GM11168 (cell line): ENCODE measurements at regions not wholly inside any gene's neighbourhood (a gene's known extent, or its start where the extent isn't known, plus 50 kb on each side); places are given as distances from the start of the nearest gene placed in this dataset.

ENCODE experiments used
- in situ Hi-C: fragments of 300-500 bp; cut with MboI; formaldehyde crosslinking; loops from one replicate; pipeline ENCODE4 v1.12.0; 2022; ENCODE audit warnings: low sequenced_read_pairs; ENCODE audit not compliant: unreplicated experiment

DNA sequence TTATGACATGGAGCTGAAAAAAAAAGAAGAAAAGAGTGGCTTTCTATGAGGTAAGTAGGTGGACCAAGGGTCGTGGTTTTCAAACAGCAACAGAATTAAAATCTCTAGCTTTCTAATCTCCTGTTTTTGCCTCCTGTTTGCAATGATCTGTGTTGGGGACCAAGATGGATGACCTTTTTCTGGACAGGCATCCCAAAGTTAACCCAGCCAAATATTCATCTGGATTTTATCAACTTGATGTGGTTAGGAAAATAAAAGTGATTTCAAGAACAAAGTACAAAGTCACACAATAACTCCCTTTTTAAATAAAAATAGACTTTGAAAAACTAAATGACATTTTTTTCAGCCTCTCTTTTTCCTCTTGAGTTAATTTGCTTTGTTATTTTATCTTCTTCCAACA lies 282.1 kb upstream of the PRDM1 start:
- in situ Hi-C loops: no loop called here

- in situ Hi-C loops: no loop called here
These were observed 282.7 kb upstream of the PRDM1 start for GRCh38 chr6:105803442-105803841.

DNA sequence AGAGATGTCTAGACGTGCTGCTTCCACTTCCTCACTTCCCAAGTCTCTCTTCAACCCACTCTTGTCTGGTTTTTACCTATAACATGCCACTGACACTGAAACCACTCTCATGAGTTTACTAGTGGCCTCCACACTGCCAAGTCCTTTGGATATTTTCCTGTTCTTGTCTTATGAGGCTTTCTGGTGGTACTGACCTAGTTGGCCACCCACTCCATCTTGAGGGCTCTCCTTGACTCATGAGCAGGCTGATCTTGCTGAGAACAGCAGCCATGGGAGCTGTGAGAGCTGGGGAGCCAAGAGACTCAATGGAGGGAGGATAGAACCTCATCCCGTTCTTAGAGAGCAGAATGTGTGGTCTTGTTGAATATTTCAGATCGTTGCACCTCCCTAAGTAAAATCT lies 283.4 kb upstream of the PRDM1 start:
- in situ Hi-C loops: no loop called here

GRCh38 chr6:105800871-105801270 lies 285.3 kb upstream of the PRDM1 start:
- in situ Hi-C loops: no loop called here

- in situ Hi-C loops: no loop called here
These were observed 285.7 kb upstream of the PRDM1 start for GRCh38 chr6:105800398-105800797.

GRCh38 chr6:105799056-105799455 lies 287.1 kb upstream of the PRDM1 start:
- in situ Hi-C loops: no loop called here

DNA sequence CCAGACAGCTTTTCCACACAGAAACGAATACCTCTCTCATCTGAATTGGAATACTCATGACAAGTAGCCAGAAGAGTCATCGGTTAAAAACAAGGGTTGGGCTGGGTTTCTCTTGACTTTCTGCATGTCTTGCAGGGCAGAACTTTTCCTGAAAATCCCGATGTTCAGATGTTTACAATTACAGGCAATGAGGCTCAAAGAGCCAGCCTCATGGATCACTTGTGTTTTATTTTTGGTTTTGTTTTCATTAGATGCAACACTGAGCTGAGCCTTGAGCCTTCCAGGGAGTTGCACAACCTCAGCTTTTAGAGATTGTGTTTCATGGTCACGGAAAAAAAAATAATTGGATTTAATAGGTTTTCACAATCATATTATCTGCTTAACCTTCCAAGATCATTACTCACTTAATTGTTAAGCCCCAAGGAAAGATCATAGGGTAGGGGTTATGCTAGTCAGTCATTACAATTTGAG lies 288.1 kb upstream of the PRDM1 start:
- in situ Hi-C loops: no loop called here

DNA sequence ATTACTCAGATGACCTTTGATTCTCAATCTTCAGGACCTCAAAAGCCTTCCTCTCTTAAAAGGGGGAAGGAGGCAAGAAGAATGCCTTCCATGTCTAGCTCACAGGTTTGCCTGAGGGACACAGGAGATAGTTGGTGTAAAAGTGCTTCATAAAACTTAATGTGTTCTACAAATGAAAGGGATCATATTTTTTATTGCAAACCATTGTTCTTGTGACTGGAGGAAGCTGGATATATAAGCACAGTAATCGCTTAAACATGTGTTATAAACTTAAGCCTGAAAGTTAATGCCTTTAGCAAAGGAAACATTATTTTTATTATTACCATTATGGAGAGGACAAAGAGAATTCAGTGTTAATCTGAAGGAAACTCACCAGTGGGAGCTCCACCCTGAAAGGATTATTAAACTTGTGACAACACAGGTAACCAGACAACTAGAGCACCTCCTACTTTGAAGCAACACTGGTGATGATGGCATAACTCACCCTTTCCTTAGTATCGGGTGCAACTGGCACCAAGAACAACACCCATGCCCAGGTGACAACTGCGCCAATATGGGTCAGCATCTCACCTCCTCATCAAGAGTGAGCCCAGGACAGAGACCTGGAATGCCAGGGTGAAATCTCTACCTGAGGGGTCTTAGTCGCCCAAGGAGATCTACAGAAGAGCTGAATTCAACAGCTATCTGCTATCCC lies 288.7 kb upstream of the PRDM1 start:
- in situ Hi-C loops: no loop called here

DNA sequence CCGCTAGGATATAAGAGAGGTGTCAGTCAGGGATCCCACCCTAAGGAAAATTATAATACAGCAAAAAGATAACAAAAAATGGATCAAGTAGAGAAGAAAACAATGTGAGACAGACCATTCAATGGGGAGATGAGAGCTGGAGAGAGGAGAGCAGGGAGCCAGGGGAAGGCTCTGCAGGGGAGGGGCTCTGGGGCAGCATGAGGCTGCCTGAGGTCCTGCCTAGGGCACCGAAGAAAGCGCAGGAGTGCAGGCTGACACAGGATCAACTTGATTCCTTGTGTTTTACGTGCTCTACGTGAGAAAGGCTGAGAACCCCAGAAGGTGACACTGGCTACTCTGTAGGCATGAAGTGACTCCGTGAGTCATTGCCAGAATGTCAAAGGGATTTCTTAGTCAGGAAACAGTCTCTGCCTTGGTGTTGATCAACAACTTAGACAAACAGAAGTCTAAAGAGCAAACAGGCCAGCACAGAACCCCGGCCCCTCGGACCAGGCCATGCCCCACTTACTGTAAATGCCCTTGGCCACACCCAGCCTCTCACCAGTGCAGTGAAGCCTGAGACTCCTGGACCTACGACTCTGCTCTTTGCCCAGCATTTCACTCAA lies 290.1 kb upstream of the PRDM1 start:
- in situ Hi-C loops: no loop called here

GRCh38 chr6:105795366-105795765 lies 290.8 kb upstream of the PRDM1 start:
- in situ Hi-C loops: no loop called here

DNA sequence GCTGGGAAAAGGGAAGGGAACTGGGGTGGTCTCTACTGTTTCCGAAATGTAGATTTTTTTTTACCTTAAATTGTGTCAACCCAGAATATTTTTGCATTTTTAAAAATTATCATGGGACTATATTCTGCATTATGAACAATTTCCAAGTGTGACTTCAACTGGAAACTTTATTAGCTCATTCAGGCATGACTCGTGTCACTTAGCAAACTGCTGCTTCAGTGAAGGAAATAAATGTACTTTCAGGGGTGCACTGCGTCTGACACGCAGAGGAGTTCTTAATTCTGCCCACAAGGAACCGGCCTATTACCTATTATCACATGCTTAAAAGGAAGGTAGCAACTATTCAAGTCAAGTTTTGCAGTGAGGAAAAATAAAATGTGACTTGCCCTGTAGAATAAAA lies 291.3 kb upstream of the PRDM1 start:
- in situ Hi-C loops: no loop called here

- in situ Hi-C loops: no loop called here
These were observed 291.9 kb upstream of the PRDM1 start for GRCh38 chr6:105794239-105794638.

GRCh38 chr6:105793130-105793529 lies 293.0 kb upstream of the PRDM1 start:
- in situ Hi-C loops: no loop called here

GRCh38 chr6:105791583-105792318 lies 294.4 kb upstream of the PRDM1 start:
- in situ Hi-C loops: no loop called here

GRCh38 chr6:105791179-105791578 lies 295.0 kb upstream of the PRDM1 start:
- in situ Hi-C loops: no loop called here

DNA sequence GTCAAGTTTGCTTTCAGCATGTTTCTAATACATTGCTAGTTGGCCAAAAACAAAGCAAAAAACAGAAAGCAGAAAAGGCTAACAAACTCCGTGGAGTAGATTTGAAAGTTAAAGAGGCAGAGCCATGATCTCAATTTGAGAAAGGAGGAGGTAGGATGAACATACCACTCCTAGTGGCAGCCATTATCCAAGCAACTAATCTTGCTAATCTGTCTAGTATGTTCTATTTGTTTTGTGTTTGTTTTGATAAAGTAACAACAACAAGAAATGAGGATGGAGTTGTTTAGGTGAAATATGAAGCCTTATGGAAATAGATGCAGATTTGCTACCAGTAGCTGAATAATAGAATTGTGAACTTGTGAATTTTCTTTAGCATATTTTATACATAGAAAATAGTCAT lies 295.5 kb upstream of the PRDM1 start:
- in situ Hi-C loops: no loop called here

DNA sequence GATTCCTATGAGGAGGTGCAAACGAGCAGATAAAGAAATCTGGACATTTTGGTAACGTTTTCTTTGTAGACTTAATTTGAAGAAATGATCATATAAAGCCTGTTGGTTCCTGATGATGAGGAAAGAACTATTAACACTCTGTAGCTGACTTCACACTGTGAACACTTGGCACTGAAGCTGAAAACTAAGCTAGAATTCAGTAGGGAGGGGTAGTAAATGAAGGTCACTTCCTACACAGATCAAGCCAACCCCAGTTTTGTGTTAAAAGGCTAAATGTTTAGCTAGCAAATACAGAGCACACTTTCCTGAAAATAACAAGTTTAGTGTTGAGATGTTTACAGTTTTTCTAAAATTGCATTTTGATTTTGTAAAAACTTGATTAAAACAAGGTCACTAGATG lies 296.2 kb upstream of the PRDM1 start:
- in situ Hi-C loops: no loop called here

DNA sequence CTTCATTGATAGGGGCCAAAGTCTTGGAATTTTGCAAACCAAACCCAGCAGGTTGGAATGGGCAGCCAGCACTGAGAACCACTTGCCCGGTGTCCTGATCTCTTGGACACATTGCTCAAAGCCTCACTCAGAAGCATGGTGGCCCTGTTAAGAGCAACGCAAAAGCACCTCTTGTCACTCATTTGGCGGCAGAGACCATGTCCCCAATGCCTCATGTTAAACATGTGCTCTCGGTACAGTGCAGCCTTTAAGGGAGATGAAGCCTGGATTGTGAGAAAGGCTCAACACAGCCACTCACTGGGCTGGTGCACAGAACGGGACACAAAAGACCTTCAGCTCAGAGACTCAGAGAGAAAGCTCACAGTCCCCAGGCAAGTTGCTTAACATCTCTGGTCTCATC lies 298.4 kb upstream of the PRDM1 start:
- in situ Hi-C loops: no loop called here

DNA sequence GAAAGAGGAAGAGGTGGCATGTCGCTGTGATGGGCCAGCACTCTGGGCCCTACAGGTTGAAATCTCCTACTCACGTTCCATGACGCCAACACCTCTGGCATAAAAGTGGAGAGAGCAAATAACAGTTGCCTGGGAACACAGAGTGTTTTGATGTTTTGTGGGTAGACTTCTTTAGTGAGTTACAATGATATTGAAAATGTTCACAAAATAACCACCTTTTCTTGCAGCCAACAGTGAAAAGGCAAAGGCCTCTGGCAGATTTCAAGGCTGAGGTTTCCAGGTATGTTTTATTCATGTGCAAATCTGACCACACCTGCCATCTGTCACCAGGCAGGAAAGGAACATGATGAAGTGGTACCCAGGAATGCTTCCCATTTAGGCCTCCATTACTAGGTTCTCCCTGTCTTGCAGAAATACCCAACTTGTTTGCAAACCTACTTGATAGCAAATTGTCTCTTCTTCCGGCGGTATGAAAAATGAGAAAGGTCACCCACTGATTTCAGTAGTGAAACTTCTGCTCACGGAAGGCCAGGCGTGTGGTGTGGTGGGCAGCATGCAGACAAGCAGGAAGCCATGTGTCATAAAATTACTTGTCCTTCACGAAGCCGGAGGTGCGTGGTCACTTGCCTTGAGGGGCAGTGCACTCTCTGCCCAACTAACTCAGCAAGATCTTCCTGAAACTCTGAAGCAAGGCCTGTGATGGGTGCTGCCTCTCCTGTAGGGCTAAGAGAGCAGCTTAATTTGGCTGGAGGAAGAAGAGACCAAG lies 299.1 kb upstream of the PRDM1 start:
- in situ Hi-C loops: no loop called here

- in situ Hi-C loops: no loop called here
These were observed 299.7 kb upstream of the PRDM1 start for GRCh38 chr6:105786449-105786848.
